Upper lobe of left lung (tissue), 6 donors: ENCODE measurements at regions not wholly inside any gene's neighbourhood (a gene's known extent, or its start where the extent isn't known, plus 50 kb on each side); places are given as distances from the start of the nearest gene placed in this dataset.
A peak's percentile ranks its signal among the peaks of the same experiment; 100 is the strongest.

ENCODE experiments used
- ATAC-seq, 2 donors: fragments of 200-7000 bp; cut with Tn5 transposase; one replicate each; pipeline ENCODE4 v1.9.1; 2022; ENCODE audit warnings: mild to moderate bottlenecking in 2 of 2, moderate library complexity in 2 of 2; ENCODE audit not compliant: low FRiP score in 2 of 2
- DNase-seq, 2 donors: peaks; one replicate each; pipeline ENCODE4 v3.0.0-alpha.2; 2019 to 2020
- H3K27ac ChIP-seq, 4 donors: fragments of 200-600 bp; sonication (generic); one replicate each; pipeline ENCODE4 v1.5.1; 2016 to 2019
- H3K27me3 ChIP-seq, 4 donors: fragments of 200-600 bp; sonication (generic); one replicate each; pipeline ENCODE4 v1.5.1; 2017 to 2019
- H3K36me3 ChIP-seq, 4 donors: fragments of 200-600 bp; sonication (generic); one replicate each; pipeline ENCODE4 v1.5.1; 2016 to 2019
- H3K4me1 ChIP-seq, 4 donors: fragments of 200-600 bp; sonication (generic); one replicate each; pipeline ENCODE4 v1.5.1; 2018 to 2019
- H3K4me3 ChIP-seq, 4 donors: fragments of 200-600 bp; sonication (generic); one replicate each; pipeline ENCODE4 v1.5.1; 2017 to 2019; ENCODE audit warnings: mild to moderate bottlenecking in 2 of 4, moderate library complexity in 1 of 4
- H3K9me3 ChIP-seq, 4 donors: fragments of 200-600 bp; sonication (generic); one replicate each; pipeline ENCODE4 v1.5.1; 2018 to 2019
- EP300 ChIP-seq, 4 donors: sonication (generic); formaldehyde crosslinking; IDR thresholded peaks; one replicate each; pipeline ENCODE4 v1.5.1; 2017; ENCODE audit warnings: antibody characterized with exemption in 4 of 4, control low read depth in 2 of 4
- POLR2A ChIP-seq, 4 donors: fragments of 450-650 bp; IDR thresholded peaks; one replicate each; pipeline ENCODE4 v1.5.1; 2016 to 2017; ENCODE audit warnings: antibody characterized with exemption in 4 of 4, mild to moderate bottlenecking in 2 of 4
- POLR2AphosphoS5 ChIP-seq, 2 donors: sonication (generic); formaldehyde crosslinking; IDR thresholded peaks; one replicate each; pipeline ENCODE4 v1.5.1; 2017; ENCODE audit warnings: antibody characterized with exemption in 2 of 2
- WGBS, 2 donors: methylation state at CpG; one replicate each; pipeline ENCODE4 v1.1.5; 2017 to 2018; 5-methylcytosine and 5-hydroxymethylcytosine counted together
- TF ChIP-seq, protein P1 (sequence below), 6 experiments: fragments of 450-650 bp in 4 of 6; fragments of 200-600 bp in 2 of 6; sonication (generic) in 2 of 6; IDR thresholded peaks; one replicate each; pipeline ENCODE4 v1.5.1; 2016 to 2019; ENCODE audit warnings: antibody characterized with exemption in 6 of 6
- donor health status: DM: no; HTN: no; CAD: no; lungs with moderate emphysema.
- donor health status: DM: no; HTN: yes; CAD: no; lungs with severe emphysema.

DNA sequence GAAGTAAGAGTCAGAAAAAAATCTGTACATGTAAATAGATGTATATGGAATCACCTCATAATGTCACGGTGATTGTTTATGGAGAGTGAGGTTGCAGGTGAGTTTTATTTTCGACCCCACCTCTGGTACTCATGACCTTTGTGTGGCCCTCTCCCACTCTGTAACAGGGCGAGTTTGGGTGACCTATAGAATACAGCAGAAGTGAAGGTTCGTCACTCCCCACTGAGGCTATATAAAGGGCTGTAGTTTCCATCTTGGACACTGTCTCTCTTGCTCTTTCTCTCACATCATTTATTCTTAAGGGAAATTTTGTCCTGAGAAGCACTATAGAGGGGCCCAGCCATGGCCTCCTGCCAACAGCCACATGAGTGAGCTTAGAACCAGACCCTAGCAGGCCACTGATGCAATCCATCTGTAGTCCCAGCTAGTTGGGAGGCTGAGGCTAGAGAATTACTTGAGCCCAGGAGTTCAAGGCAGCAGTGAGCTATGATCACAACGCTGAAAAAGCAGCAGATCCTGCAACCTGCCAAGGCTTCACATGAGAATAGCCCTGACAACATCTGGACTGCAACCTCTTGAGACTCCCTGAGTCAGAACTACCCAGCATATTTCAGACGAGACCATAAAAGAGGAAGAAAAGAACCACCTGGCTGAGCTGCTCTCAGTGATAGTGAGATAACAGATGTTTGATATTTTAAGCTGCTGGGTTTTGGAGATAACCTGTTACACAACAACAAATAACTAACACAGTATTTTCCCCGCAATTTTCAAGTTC is 74.3 kb upstream of the SLC1A4 start:
- TF ChIP-seq POLR2AphosphoS5 (IDR thresholded peaks at IDR 0.05) (no peak), POLR2A (IDR thresholded peaks at IDR 0.05) (no peak), EP300 (IDR thresholded peaks at IDR 0.05) (no peak)
- TF ChIP-seq, protein P1, sequence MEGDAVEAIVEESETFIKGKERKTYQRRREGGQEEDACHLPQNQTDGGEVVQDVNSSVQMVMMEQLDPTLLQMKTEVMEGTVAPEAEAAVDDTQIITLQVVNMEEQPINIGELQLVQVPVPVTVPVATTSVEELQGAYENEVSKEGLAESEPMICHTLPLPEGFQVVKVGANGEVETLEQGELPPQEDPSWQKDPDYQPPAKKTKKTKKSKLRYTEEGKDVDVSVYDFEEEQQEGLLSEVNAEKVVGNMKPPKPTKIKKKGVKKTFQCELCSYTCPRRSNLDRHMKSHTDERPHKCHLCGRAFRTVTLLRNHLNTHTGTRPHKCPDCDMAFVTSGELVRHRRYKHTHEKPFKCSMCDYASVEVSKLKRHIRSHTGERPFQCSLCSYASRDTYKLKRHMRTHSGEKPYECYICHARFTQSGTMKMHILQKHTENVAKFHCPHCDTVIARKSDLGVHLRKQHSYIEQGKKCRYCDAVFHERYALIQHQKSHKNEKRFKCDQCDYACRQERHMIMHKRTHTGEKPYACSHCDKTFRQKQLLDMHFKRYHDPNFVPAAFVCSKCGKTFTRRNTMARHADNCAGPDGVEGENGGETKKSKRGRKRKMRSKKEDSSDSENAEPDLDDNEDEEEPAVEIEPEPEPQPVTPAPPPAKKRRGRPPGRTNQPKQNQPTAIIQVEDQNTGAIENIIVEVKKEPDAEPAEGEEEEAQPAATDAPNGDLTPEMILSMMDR (IDR thresholded peaks at IDR 0.05), result no peak
- Histone ChIP-seq H3K4me3 (no peak overlapping the region), H3K4me1 (peaks cover 0 to 10% (median 0%) of the 10 kb centered on the region in 4 donors), H3K27ac (no peak overlapping the region), H3K27me3 (no peaks in the 10 kb centered on the region), H3K9me3 (no peaks in the 10 kb centered on the region), H3K36me3 (no peaks in the 10 kb centered on the region)
- ATAC-seq (no peak), DNase-seq (no peak)
- 67 to 74% methylated on average over 7 of the region's 7 CpGs for WGBS, 2 donors

GRCh38 chr2:64915510-64915900 is 73.7 kb upstream of the SLC1A4 start:
- TF ChIP-seq, protein P1 (IDR thresholded peaks at IDR 0.05), result no peak
- TF ChIP-seq EP300 (IDR thresholded peaks at IDR 0.05) (no peak), POLR2A (IDR thresholded peaks at IDR 0.05) (no peak), POLR2AphosphoS5 (IDR thresholded peaks at IDR 0.05) (no peak)
- H3K4me1 ChIP-seq, result peaks cover 0 to 10% (median 0%) of the 10 kb centered on the region in 4 donors
- no peaks in the 10 kb centered on the region for H3K27me3 ChIP-seq
- H3K4me3 ChIP-seq, result no peak overlapping the region
- no peak for ATAC-seq
- H3K36me3 ChIP-seq, result no peaks in the 10 kb centered on the region
- H3K9me3 ChIP-seq, result no peaks in the 10 kb centered on the region
- no peak for DNase-seq
- H3K27ac ChIP-seq, result no peak overlapping the region
- WGBS, 2 donors, result 31 to 42% methylated on average over 3 of the region's 3 CpGs

GRCh38 chr2:64918220-64918886 is 70.8 kb upstream of the SLC1A4 start:
- no peaks in the 10 kb centered on the region for H3K27me3 ChIP-seq
- H3K4me3 ChIP-seq, result peak overlapping the region in 3 of 4 donors; percentile 28 to 47 (median 46)
- H3K9me3 ChIP-seq, result no peaks in the 10 kb centered on the region
- DNase-seq (no peak), ATAC-seq (peak in 1 of 2 donors; percentile 5)
- peak overlapping the region in 2 of 4 donors; percentile 43 to 65 for H3K27ac ChIP-seq
- H3K36me3 ChIP-seq, result no peaks in the 10 kb centered on the region
- 78 to 87% methylated on average over 7 to 8 of the region's 8 CpGs for WGBS, 2 donors
- TF ChIP-seq POLR2AphosphoS5 (IDR thresholded peaks at IDR 0.05) (no peak), POLR2A (IDR thresholded peaks at IDR 0.05) (no peak), EP300 (IDR thresholded peaks at IDR 0.05) (no peak)
- TF ChIP-seq, protein P1 (IDR thresholded peaks at IDR 0.05), result no peak
- H3K4me1 ChIP-seq, result peaks cover 0 to 10% (median 0%) of the 10 kb centered on the region in 4 donors

- Histone ChIP-seq H3K27me3 (no peaks in the 10 kb centered on the region), H3K4me1 (peaks cover 0 to 10% (median 0%) of the 10 kb centered on the region in 4 donors), H3K27ac (no peak overlapping the region), H3K4me3 (no peak overlapping the region), H3K9me3 (no peaks in the 10 kb centered on the region), H3K36me3 (no peaks in the 10 kb centered on the region)
- ATAC-seq, result no peak
- DNase-seq, result no peak
- WGBS, 2 donors, result 97 to 100% methylated on average over 1 to 2 of the region's 2 CpGs
- TF ChIP-seq, protein P1 (IDR thresholded peaks at IDR 0.05), result no peak
- no peak for TF ChIP-seq EP300 (IDR thresholded peaks at IDR 0.05)
Observed at GRCh38 chr2:64919261-64919660, 69.9 kb upstream of the SLC1A4 start.
